PFSK-1 (cell line): ENCODE measurements at regions not wholly inside any gene's neighbourhood (a gene's known extent, or its start where the extent isn't known, plus 50 kb on each side); places are given as distances from the start of the nearest gene placed in this dataset.

Experiments
- POLR2AphosphoS5 ChIP-seq: IDR thresholded peaks from 2 replicates; pipeline ENCODE4 v1.6.1; 2012; ENCODE audit warnings: low read depth, mild to moderate bottlenecking, control low read depth, low read length, moderate library complexity
- REST ChIP-seq, 2 experiments: IDR thresholded peaks; 2 replicates each; pipeline versions ENCODE4 v1.6.1 to v1.8.0; 2011 to 2012; ENCODE audit warnings: low read depth in 2 of 2, low read length in 2 of 2, control low read depth in 1 of 2, inconsistent platforms in 1 of 2, mild to moderate bottlenecking in 1 of 2, moderate library complexity in 1 of 2; ENCODE audit not compliant: insufficient read depth in 1 of 2

- TF ChIP-seq POLR2AphosphoS5 (no peak), REST (IDR thresholded peaks at IDR 0.05; ENCODE audit: insufficient read depth in 1 of 2, low read depth in 2 of 2, low read length in 2 of 2) (no peak)
Observed at GRCh38 chr2:220877491-220877890, 694.6 kb downstream of the EPHA4 start.
